Right atrium auricular region (tissue), 2 donors: ENCODE measurements at regions not wholly inside any gene's neighbourhood (a gene's known extent, or its start where the extent isn't known, plus 50 kb on each side); places are given as distances from the start of the nearest gene placed in this dataset.

Source experiments
- DNase-seq: peaks from one replicate; pipeline ENCODE4 v3.0.0-alpha.2; 2019; ENCODE audit warnings: low spot score
- H3K27ac ChIP-seq, 2 donors: fragments of 200-600 bp; sonication (generic); 1 replicate in 1 of 2; 2 replicates in 1 of 2; pipeline ENCODE4 v1.5.1; 2016 to 2019
- H3K27me3 ChIP-seq, 2 donors: fragments of 200-600 bp; sonication (generic); one replicate each; pipeline versions ENCODE4 v1.5.1 to v1.6.0; 2017 to 2019
- H3K36me3 ChIP-seq: fragments of 200-600 bp; sonication (generic); one replicate; pipeline ENCODE4 v1.5.1; 2016
- H3K4me1 ChIP-seq, 2 donors: fragments of 200-600 bp; sonication (generic); one replicate each; pipeline versions ENCODE4 v1.5.1 to v1.6.0; 2017 to 2019
- H3K4me3 ChIP-seq, 2 donors: fragments of 200-600 bp; sonication (generic); 1 replicate in 1 of 2; 2 replicates in 1 of 2; pipeline ENCODE4 v1.5.1; 2017 to 2019; ENCODE audit warnings: mild to moderate bottlenecking in 1 of 2, moderate library complexity in 1 of 2
- H3K9me3 ChIP-seq, 2 donors: fragments of 200-600 bp; sonication (generic); one replicate each; pipeline ENCODE4 v1.5.1; 2019
- CTCF ChIP-seq, 2 donors: fragments of 200-600 bp; sonication (generic); IDR thresholded peaks; one replicate each; pipeline ENCODE4 v1.5.1; 2019; ENCODE audit warnings: antibody characterized with exemption in 2 of 2

- H3K4me1 ChIP-seq, result no peaks in the 10 kb centered on the region
- no peaks in the 10 kb centered on the region for H3K27me3 ChIP-seq
- H3K27ac ChIP-seq, result no peak overlapping the region
- H3K4me3 ChIP-seq, result no peak overlapping the region
- H3K9me3 ChIP-seq, result no peaks in the 10 kb centered on the region
- DNase-seq, result no peak
- H3K36me3 ChIP-seq, result no peaks in the 10 kb centered on the region
- no peak for TF ChIP-seq CTCF (IDR thresholded peaks at IDR 0.05)
Observed at GRCh38 chr9:25939126-25939525, 260.9 kb upstream of the TUSC1 start.

GRCh38 chr9:25936031-25936430 lies 257.8 kb upstream of the TUSC1 start:
- H3K4me3 ChIP-seq, result no peak overlapping the region

GRCh38 chr9:25935188-25935587 lies 256.9 kb upstream of the TUSC1 start:
- no peak for TF ChIP-seq CTCF (IDR thresholded peaks at IDR 0.05)
- Histone ChIP-seq H3K27ac (no peak overlapping the region), H3K36me3 (no peaks in the 10 kb centered on the region), H3K4me1 (no peaks in the 10 kb centered on the region), H3K27me3 (no peaks in the 10 kb centered on the region), H3K9me3 (no peaks in the 10 kb centered on the region), H3K4me3 (no peak overlapping the region)
- no peak for DNase-seq

More at GRCh38 chr9:25936031-25936430, 257.8 kb upstream of the TUSC1 start:
- H3K36me3 ChIP-seq, result no peaks in the 10 kb centered on the region
- H3K9me3 ChIP-seq, result no peaks in the 10 kb centered on the region
- no peaks in the 10 kb centered on the region for H3K4me1 ChIP-seq
- TF ChIP-seq CTCF (IDR thresholded peaks at IDR 0.05), result no peak
- H3K27me3 ChIP-seq, result no peaks in the 10 kb centered on the region
- no peak overlapping the region for H3K27ac ChIP-seq
- no peak for DNase-seq

GRCh38 chr9:25918761-25919160 lies 240.5 kb upstream of the TUSC1 start:
- TF ChIP-seq CTCF (IDR thresholded peaks at IDR 0.05), result no peak
- Histone ChIP-seq H3K9me3 (no peaks in the 10 kb centered on the region), H3K36me3 (no peaks in the 10 kb centered on the region), H3K4me3 (no peak overlapping the region), H3K27me3 (no peaks in the 10 kb centered on the region), H3K4me1 (no peaks in the 10 kb centered on the region), H3K27ac (no peak overlapping the region)
- DNase-seq, result no peak

- Histone ChIP-seq H3K27ac (no peak overlapping the region), H3K4me1 (no peaks in the 10 kb centered on the region), H3K36me3 (no peaks in the 10 kb centered on the region), H3K9me3 (no peaks in the 10 kb centered on the region), H3K27me3 (no peaks in the 10 kb centered on the region), H3K4me3 (no peak overlapping the region)
- TF ChIP-seq CTCF (IDR thresholded peaks at IDR 0.05), result no peak
- no peak for DNase-seq
Observed at GRCh38 chr9:25917731-25918362, 239.6 kb upstream of the TUSC1 start.

GRCh38 chr9:25913806-25914205 lies 235.6 kb upstream of the TUSC1 start:
- no peak overlapping the region for H3K4me3 ChIP-seq
- no peak for TF ChIP-seq CTCF (IDR thresholded peaks at IDR 0.05)
- DNase-seq, result no peak
- H3K36me3 ChIP-seq, result no peaks in the 10 kb centered on the region
- H3K27me3 ChIP-seq, result no peaks in the 10 kb centered on the region
- H3K27ac ChIP-seq, result no peak overlapping the region
- H3K4me1 ChIP-seq, result no peaks in the 10 kb centered on the region
- H3K9me3 ChIP-seq, result peaks cover 0 to 5% of the 10 kb centered on the region in 2 donors
